H1 (cell line): ENCODE measurements at regions not wholly inside any gene's neighbourhood (a gene's known extent, or its start where the extent isn't known, plus 50 kb on each side); places are given as distances from the start of the nearest gene placed in this dataset.

Experiments used
- CTCF ChIA-PET: fragments of 300-600 bp; sonication (Branson Sonifier 250); formaldehyde crosslinking; loops from one replicate; lab custom pipeline; 2021; ENCODE audit not compliant: partially characterized antibody; lab: Charles Lee
- POLR2A ChIA-PET: fragments of 300-600 bp; sonication (Branson Sonifier 250); formaldehyde crosslinking; loops from one replicate; lab custom pipeline; 2021; ENCODE audit warnings: inconsistent platforms; ENCODE audit not compliant: partially characterized antibody; lab: Charles Lee
- DNase-seq, 2 experiments: peaks; one replicate each; pipeline versions ENCODE4 v3.0.0 to v3.0.0-alpha.2; 2010 to 2022; ENCODE audit warnings: low spot score in 2 of 2, low read depth in 1 of 2, mixed read lengths in 1 of 2
- FAIRE-seq: peaks from 2 replicates; lab custom pipeline; 2011; peaks lifted over from hg19 to GRCh38; lab: Jason Lieb, UNC
- H2AFZ ChIP-seq: 2 replicates; pipeline ENCODE4 v1.8.1; 2012; ENCODE audit warnings: low read length, inconsistent platforms
- H2AK5ac ChIP-seq: 2 replicates; pipeline ENCODE4 v1.6.1; 2013; ENCODE audit warnings: low read depth, low read length
- H2BK120ac ChIP-seq: replicated peaks from 2 replicates; pipeline ENCODE3; 2013; ENCODE audit warnings: low read depth, low read length, inconsistent platforms
- H2BK12ac ChIP-seq: 2 replicates; pipeline ENCODE4 v1.6.1; 2013; ENCODE audit warnings: low read depth, low read length
- H2BK15ac ChIP-seq: 2 replicates; pipeline ENCODE4 v1.6.1; 2013; ENCODE audit warnings: low read length
- H2BK20ac ChIP-seq: 2 replicates; pipeline ENCODE4 v1.6.1; 2013; ENCODE audit warnings: low read length
- H2BK5ac ChIP-seq: 2 replicates; pipeline ENCODE4 v1.6.1; 2013; ENCODE audit warnings: low read depth, low read length
- H3K14ac ChIP-seq: 2 replicates; pipeline ENCODE4 v1.6.1; 2013; ENCODE audit warnings: inconsistent platforms; ENCODE audit not compliant: insufficient read length
- H3K18ac ChIP-seq: 2 replicates; pipeline ENCODE4 v1.6.1; 2013; ENCODE audit warnings: low read length; ENCODE audit errors: extremely low read depth
- H3K23ac ChIP-seq: 2 replicates; pipeline ENCODE4 v1.6.1; 2013; ENCODE audit warnings: inconsistent platforms; ENCODE audit not compliant: insufficient read length
- H3K23me2 ChIP-seq: 2 replicates; pipeline ENCODE4 v1.6.1; 2013; ENCODE audit warnings: low read depth, low read length
- H3K27ac ChIP-seq: 2 replicates; pipeline ENCODE4 v1.6.1; 2011; ENCODE audit warnings: low read depth, low read length, inconsistent platforms
- H3K27me3 ChIP-seq, 4 experiments: replicated peaks in 1 of 4; 1 replicate in 1 of 4; 2 replicates in 3 of 4; pipeline versions ENCODE4 v1.6.1 to v1.8.1; 2011 to 2013; ENCODE audit warnings: low read length in 3 of 4, mild to moderate bottlenecking in 3 of 4, inconsistent platforms in 2 of 4, mixed read lengths in 2 of 4, moderate library complexity in 1 of 4; ENCODE audit not compliant: control insufficient read depth in 3 of 4, insufficient read depth in 3 of 4; ENCODE audit errors: extremely low read depth in 1 of 4
- H3K36me3 ChIP-seq, 4 experiments: 2 replicates each; pipeline versions ENCODE4 v1.6.1 to v1.8.1; 2011 to 2013; ENCODE audit warnings: mild to moderate bottlenecking in 4 of 4, low read length in 3 of 4, moderate library complexity in 2 of 4, control low read depth in 1 of 4, inconsistent platforms in 1 of 4; ENCODE audit not compliant: insufficient read depth in 4 of 4, control insufficient read depth in 2 of 4
- H3K4ac ChIP-seq: replicated peaks from 2 replicates; pipeline ENCODE3; 2013; ENCODE audit warnings: low read length, low read depth, mixed read lengths, inconsistent platforms; ENCODE audit not compliant: insufficient read length
- H3K4me1 ChIP-seq, 4 experiments: replicated peaks in 1 of 4; 1 replicate in 1 of 4; 2 replicates in 3 of 4; pipeline versions ENCODE4 v1.6.1 to v1.8.1; 2011 to 2013; ENCODE audit warnings: low read length in 3 of 4, inconsistent platforms in 2 of 4, mixed read lengths in 1 of 4; ENCODE audit not compliant: insufficient read depth in 4 of 4, control insufficient read depth in 3 of 4
- H3K4me2 ChIP-seq, 2 experiments: 2 replicates each; pipeline versions ENCODE4 v1.6.1 to v1.8.1; 2011 to 2013; ENCODE audit warnings: low read depth in 2 of 2, low read length in 2 of 2, control low read depth in 1 of 2, inconsistent platforms in 1 of 2, mild to moderate bottlenecking in 1 of 2; ENCODE audit not compliant: insufficient read depth in 1 of 2
- H3K4me3 ChIP-seq, 4 experiments: fragments of 200-600, 300-600 bp in 1 of 4; sonication (generic), shearing (Covaris generic), sonication (Bioruptor Twin) in 1 of 4; 2 replicates each; pipeline versions ENCODE4 v1.5.1 to v1.8.1; 2011 to 2016; ENCODE audit warnings: low read length in 4 of 4, low read depth in 3 of 4, control low read depth in 2 of 4, inconsistent platforms in 2 of 4, mild to moderate bottlenecking in 2 of 4, mixed read lengths in 1 of 4, moderate library complexity in 1 of 4; ENCODE audit not compliant: insufficient read depth in 2 of 4; ENCODE audit errors: extremely low read depth in 1 of 4
- H3K56ac ChIP-seq: replicated peaks from 2 replicates; pipeline ENCODE3; 2013; ENCODE audit warnings: low read depth, mild to moderate bottlenecking, mixed read lengths, low read length, inconsistent platforms; ENCODE audit not compliant: insufficient read length
- H3K79me1 ChIP-seq: 2 replicates; pipeline ENCODE4 v1.6.1; 2013; ENCODE audit warnings: low read depth, low read length, control low read depth
- H3K79me2 ChIP-seq, 2 experiments: 2 replicates each; pipeline versions ENCODE4 v1.6.1 to v1.8.1; 2012 to 2013; ENCODE audit warnings: low read length in 2 of 2, mild to moderate bottlenecking in 2 of 2, inconsistent platforms in 1 of 2; ENCODE audit not compliant: insufficient read depth in 2 of 2, control insufficient read depth in 1 of 2
- H3K9ac ChIP-seq, 4 experiments: replicated peaks in 1 of 4; 1 replicate in 1 of 4; 2 replicates in 3 of 4; pipeline versions ENCODE4 v1.6.1 to v1.8.1; 2011 to 2013; ENCODE audit warnings: low read depth in 3 of 4, low read length in 3 of 4, control low read depth in 2 of 4, mild to moderate bottlenecking in 2 of 4, moderate library complexity in 2 of 4, inconsistent platforms in 1 of 4; ENCODE audit errors: extremely low read depth in 1 of 4
- H3K9me3 ChIP-seq, 2 experiments: 2 replicates each; pipeline versions ENCODE4 v1.6.1 to v1.8.1; 2012 to 2013; ENCODE audit warnings: mild to moderate bottlenecking in 2 of 2, moderate library complexity in 2 of 2, control low read depth in 1 of 2, inconsistent platforms in 1 of 2, low read depth in 1 of 2, low read length in 1 of 2, mixed read lengths in 1 of 2; ENCODE audit not compliant: insufficient read depth in 2 of 2
- H4K20me1 ChIP-seq, 2 experiments: replicated peaks in 1 of 2; 2 replicates each; pipeline versions ENCODE3 to v1.8.1; 2011 to 2013; ENCODE audit warnings: inconsistent platforms in 2 of 2, low read length in 2 of 2, mild to moderate bottlenecking in 1 of 2; ENCODE audit not compliant: insufficient read depth in 2 of 2, control insufficient read depth in 1 of 2
- H4K5ac ChIP-seq: 2 replicates; pipeline ENCODE4 v1.6.1; 2013; ENCODE audit warnings: low read length, low read depth, mixed read lengths, inconsistent platforms; ENCODE audit not compliant: insufficient read length
- H4K8ac ChIP-seq: 2 replicates; pipeline ENCODE4 v1.8.0; 2013; ENCODE audit warnings: mild to moderate bottlenecking, moderate library complexity, low read length, inconsistent platforms; ENCODE audit not compliant: insufficient read depth; ENCODE audit errors: extremely low read depth
- H4K91ac ChIP-seq: replicated peaks from 2 replicates; pipeline ENCODE3; 2013; ENCODE audit warnings: low read length, mixed read lengths, inconsistent platforms; ENCODE audit not compliant: insufficient read length
- ATF3 ChIP-seq: IDR thresholded peaks from 2 replicates; pipeline ENCODE4 v1.6.1; 2011; ENCODE audit warnings: low read depth, mild to moderate bottlenecking, low read length; ENCODE audit not compliant: insufficient read depth
- CHD2 ChIP-seq: IDR thresholded peaks from 2 replicates; pipeline ENCODE4 v1.6.1; 2012; ENCODE audit warnings: low read length, improper control_type of control experiment
- GABPA ChIP-seq: IDR thresholded peaks from 2 replicates; pipeline ENCODE4 v1.6.1; 2011; ENCODE audit warnings: mild to moderate bottlenecking, low read length, moderate library complexity, borderline replicate concordance; ENCODE audit not compliant: insufficient read depth
- GTF2F1 ChIP-seq: IDR thresholded peaks from 2 replicates; pipeline ENCODE4 v1.6.1; 2012; ENCODE audit warnings: low read depth, low read length, improper control_type of control experiment, borderline replicate concordance
- HDAC2 ChIP-seq, 2 experiments: fragments of 300-600 bp in 1 of 2; sonication (generic) in 1 of 2; IDR thresholded peaks; 2 replicates each; pipeline ENCODE4 v1.6.1; 2011 to 2012; ENCODE audit warnings: low read depth in 2 of 2, low read length in 2 of 2, mild to moderate bottlenecking in 2 of 2, moderate library complexity in 2 of 2, borderline replicate concordance in 1 of 2, inconsistent platforms in 1 of 2
- HDAC6 ChIP-seq: IDR thresholded peaks from one replicate; pipeline ENCODE4 v1.7.1; 2012; ENCODE audit warnings: low read depth, mild to moderate bottlenecking, inconsistent platforms, low read length, moderate library complexity
- JUND ChIP-seq: IDR thresholded peaks from 2 replicates; pipeline ENCODE4 v1.6.1; 2011; ENCODE audit warnings: mild to moderate bottlenecking, improper control_type of control experiment, low read length
- MAX ChIP-seq: IDR thresholded peaks from 2 replicates; pipeline ENCODE4 v1.6.1; 2012; ENCODE audit warnings: inconsistent platforms
- POLR2A ChIP-seq, 2 experiments: IDR thresholded peaks; 1 replicate in 1 of 2; 2 replicates in 1 of 2; pipeline ENCODE4 v1.6.1; 2011; ENCODE audit warnings: low read depth in 2 of 2, low read length in 2 of 2, mild to moderate bottlenecking in 2 of 2; ENCODE audit errors: control extremely low read depth in 1 of 2
- POLR2AphosphoS5 ChIP-seq: IDR thresholded peaks from 2 replicates; pipeline ENCODE4 v1.6.1; 2011; ENCODE audit warnings: low read depth, low read length
- RNF2 ChIP-seq: fragments of 200-900, 300-1000 bp; sonication (generic); IDR thresholded peaks from 2 replicates; pipeline ENCODE4 v1.7.1; 2016; ENCODE audit warnings: borderline replicate concordance, low read depth, mild to moderate bottlenecking, antibody characterized with exemption, low read length; ENCODE audit not compliant: poor library complexity, severe bottlenecking; ENCODE audit errors: missing control alignments
- SIRT6 ChIP-seq: IDR thresholded peaks from one replicate; pipeline ENCODE4 v1.7.1; 2012; ENCODE audit warnings: low read length, inconsistent platforms
- SP1 ChIP-seq: IDR thresholded peaks from 2 replicates; pipeline ENCODE4 v1.6.1; 2011; ENCODE audit warnings: low read depth, low read length
- TEAD4 ChIP-seq: IDR thresholded peaks from 2 replicates; pipeline ENCODE4 v1.6.1; 2012; ENCODE audit warnings: low read depth, low read length, inconsistent platforms, mixed read lengths
- YY1 ChIP-seq: IDR thresholded peaks from 2 replicates; pipeline ENCODE4 v1.6.1; 2011; ENCODE audit warnings: low read depth, mild to moderate bottlenecking, low read length
- WGBS, 2 experiments: shearing (Covaris generic) in 1 of 2; methylation state at CpG; one replicate each; pipeline versions ENCODE4 v1.1.6 to v1.1.7; 2013 to 2015; ENCODE audit warnings: low lambda C conversion rate in 2 of 2, mixed read lengths in 2 of 2, inconsistent platforms in 1 of 2, low coverage in 1 of 2, missing lambda C conversion rate in 1 of 2; ENCODE audit not compliant: insufficient replicate concordance in 2 of 2, insufficient coverage in 1 of 2, insufficient read length in 1 of 2; ENCODE audit errors: extremely low coverage in 1 of 2, missing lambda C conversion rate in 1 of 2; 5-methylcytosine and 5-hydroxymethylcytosine counted together

- no peak overlapping the region for H3K14ac ChIP-seq
- H3K9ac ChIP-seq, result no peak overlapping the region
- H3K79me1 ChIP-seq, result no peaks in the 10 kb centered on the region
- H3K79me2 ChIP-seq, result no peaks in the 10 kb centered on the region
- H4K5ac ChIP-seq, result no peak overlapping the region
- no peak overlapping the region for H3K56ac ChIP-seq
- H4K91ac ChIP-seq, result no peak overlapping the region
- 87% methylated on average over 3 of the region's 3 CpGs; no CpG with 5 or more reads in 1 of the 2 experiments for WGBS, 2 experiments
- no peak overlapping the region for H2AFZ ChIP-seq
- H3K27me3 ChIP-seq, result no peaks in the 10 kb centered on the region
- H4K20me1 ChIP-seq, result no peaks in the 10 kb centered on the region
- H3K4me3 ChIP-seq, result no peak overlapping the region
- no peak overlapping the region for H3K27ac ChIP-seq
- no peak overlapping the region for H2BK5ac ChIP-seq
- DNase-seq, result no peak
- no peak overlapping the region for H3K4ac ChIP-seq
- no peaks in the 10 kb centered on the region for H3K23me2 ChIP-seq
- no peak overlapping the region for H2AK5ac ChIP-seq
- ChIA-PET CTCF (interaction anchor here (1.1 to 1.6 kb wide), 3 partner anchors 10 to 247 kb away, joined by 3 to 5 read pairs (median 5); no protein-coding TSS in a partner anchor), POLR2A (no interaction called here)
- H4K8ac ChIP-seq, result no peak overlapping the region
- H3K4me2 ChIP-seq, result no peak overlapping the region
- no peak overlapping the region for H2BK120ac ChIP-seq
- peaks cover 3 to 16% of the 10 kb centered on the region in 2 experiments; a peak in 2 of 4 replicates for H3K9me3 ChIP-seq
- no peak for FAIRE-seq
- no peak overlapping the region for H2BK20ac ChIP-seq
- no peak overlapping the region for H2BK12ac ChIP-seq
- H3K36me3 ChIP-seq, result no peaks in the 10 kb centered on the region; a peak in 1 of 8 replicates
- H2BK15ac ChIP-seq, result no peak overlapping the region
- H3K4me1 ChIP-seq, result no peaks in the 10 kb centered on the region
- no peak overlapping the region for H3K18ac ChIP-seq
- no peak overlapping the region for H3K23ac ChIP-seq
- no peak for TF ChIP-seq POLR2A (IDR thresholded peaks at IDR 0.05; ENCODE audit: control extremely low read depth in 1 of 2, low read depth in 2 of 2, low read length in 2 of 2)
- TF ChIP-seq SP1, result no peak
- no peak for TF ChIP-seq ATF3
- no peak for TF ChIP-seq JUND
- TF ChIP-seq GABPA, result no peak
- TF ChIP-seq YY1, result no peak
- no peak for TF ChIP-seq RNF2
- TF ChIP-seq HDAC2 (IDR thresholded peaks at IDR 0.05; ENCODE audit: borderline replicate concordance in 1 of 2, low read depth in 2 of 2, low read length in 2 of 2), result no peak
- TF ChIP-seq CHD2, result no peak
- TF ChIP-seq POLR2AphosphoS5, result no peak
- no peak for TF ChIP-seq HDAC6
- no peak for TF ChIP-seq GTF2F1
- no peak for TF ChIP-seq TEAD4
- TF ChIP-seq SIRT6, result no peak
- no peak for TF ChIP-seq MAX
Measured at GRCh38 chr11:43035086-43035485, 276.7 kb upstream of the API5 start.
